Hindlimb muscle (tissue), 1 donor: ENCODE measurements at regions not wholly inside any gene's neighbourhood (a gene's known extent, or its start where the extent isn't known, plus 50 kb on each side); places are given as distances from the start of the nearest gene placed in this dataset.

Experiments used
- DNase-seq: peaks from one replicate; pipeline ENCODE4 v3.0.0-alpha.2; 2013

GRCh38 chr22:46091277-46091977 lies 58.9 kb upstream of the PPARA start:
- DNase-seq = no peak

- no peak for DNase-seq
Measured at GRCh38 chr22:46092011-46092410, 58.3 kb upstream of the PPARA start.

- no peak for DNase-seq
Measured at GRCh38 chr22:46092670-46093410, 57.5 kb upstream of the PPARA start.

GRCh38 chr22:46093796-46094195 lies 56.5 kb upstream of the PPARA start:
- DNase-seq = no peak

- no peak for DNase-seq
Measured at GRCh38 chr22:46094676-46095075, 55.6 kb upstream of the PPARA start.

GRCh38 chr22:46096051-46096450 lies 54.3 kb upstream of the PPARA start:
- DNase-seq = no peak

- DNase-seq = no peak
Measured at GRCh38 chr22:46096706-46097230, 53.6 kb upstream of the PPARA start.

GRCh38 chr22:46097268-46097900 lies 52.9 kb upstream of the PPARA start:
- no peak for DNase-seq

- no peak for DNase-seq
Measured at GRCh38 chr22:46098525-46099475, 51.5 kb upstream of the PPARA start.

- no peak for DNase-seq
Measured at GRCh38 chr22:46099740-46100139, 50.6 kb upstream of the PPARA start.

GRCh38 chr22:46100401-46101105 lies 49.8 kb upstream of the PPARA start:
- no peak for DNase-seq
